Esophagus squamous epithelium (tissue), 4 donors: ENCODE measurements at regions not wholly inside any gene's neighbourhood (a gene's known extent, or its start where the extent isn't known, plus 50 kb on each side); places are given as distances from the start of the nearest gene placed in this dataset.

Source experiments
- CTCF ChIP-seq, 6 experiments: fragments of 450-650 bp in 4 of 6; fragments of 200-600 bp in 2 of 6; sonication (generic) in 2 of 6; IDR thresholded peaks; one replicate each; pipeline ENCODE4 v1.5.1; 2016 to 2019; ENCODE audit warnings: antibody characterized with exemption in 6 of 6, mild to moderate bottlenecking in 4 of 6, moderate library complexity in 4 of 6
- POLR2A ChIP-seq, 4 donors: fragments of 450-650 bp; IDR thresholded peaks; one replicate each; pipeline ENCODE4 v1.6.1; 2017; ENCODE audit warnings: antibody characterized with exemption in 4 of 4, mild to moderate bottlenecking in 4 of 4, moderate library complexity in 3 of 4

GRCh38 chr11:92154611-92155010, 70.0 kb upstream of the FAT3 start:
- TF ChIP-seq CTCF (IDR thresholded peaks at IDR 0.05) (no peak), POLR2A (IDR thresholded peaks at IDR 0.05) (no peak)
